PFSK-1 (cell line): ENCODE measurements at regions not wholly inside any gene's neighbourhood (a gene's known extent, or its start where the extent isn't known, plus 50 kb on each side); places are given as distances from the start of the nearest gene placed in this dataset.

Source experiments
- POLR2AphosphoS5 ChIP-seq: IDR thresholded peaks from 2 replicates; pipeline ENCODE4 v1.6.1; 2012; ENCODE audit warnings: low read depth, mild to moderate bottlenecking, control low read depth, low read length, moderate library complexity
- REST ChIP-seq, 2 experiments: IDR thresholded peaks; 2 replicates each; pipeline versions ENCODE4 v1.6.1 to v1.8.0; 2011 to 2012; ENCODE audit warnings: low read depth in 2 of 2, low read length in 2 of 2, control low read depth in 1 of 2, inconsistent platforms in 1 of 2, mild to moderate bottlenecking in 1 of 2, moderate library complexity in 1 of 2; ENCODE audit not compliant: insufficient read depth in 1 of 2
- TAF1 ChIP-seq: IDR thresholded peaks from 2 replicates; pipeline ENCODE4 v1.6.1; 2012; ENCODE audit warnings: low read length, control low read depth, borderline replicate concordance; ENCODE audit not compliant: insufficient read depth

GRCh38 chr15:69648775-69649735 is 196.4 kb downstream of the RPLP1 start:
- no peak for TF ChIP-seq REST (IDR thresholded peaks at IDR 0.05; ENCODE audit: insufficient read depth in 1 of 2, low read depth in 2 of 2, low read length in 2 of 2)
- TF ChIP-seq TAF1: no peak
- no peak for TF ChIP-seq POLR2AphosphoS5
